GM12875 (cell line): ENCODE measurements at regions not wholly inside any gene's neighbourhood (a gene's known extent, or its start where the extent isn't known, plus 50 kb on each side); places are given as distances from the start of the nearest gene placed in this dataset.

Source experiments
- H3K4me3 ChIP-seq: one replicate; pipeline ENCODE4 v1.5.1; 2011; ENCODE audit warnings: low read depth, low read length, control low read depth
- TF ChIP-seq, protein P1 (sequence below): IDR thresholded peaks from 2 replicates; pipeline ENCODE4 v1.5.1; 2011; ENCODE audit warnings: low read depth, mild to moderate bottlenecking, control low read depth, inconsistent platforms, low read length, moderate library complexity, borderline replicate concordance; ENCODE audit not compliant: insufficient read depth

GRCh38 chr1:22196041-22196440 lies 53.1 kb upstream of the WNT4 start:
- no peak overlapping the region for H3K4me3 ChIP-seq
- TF ChIP-seq, protein P1, sequence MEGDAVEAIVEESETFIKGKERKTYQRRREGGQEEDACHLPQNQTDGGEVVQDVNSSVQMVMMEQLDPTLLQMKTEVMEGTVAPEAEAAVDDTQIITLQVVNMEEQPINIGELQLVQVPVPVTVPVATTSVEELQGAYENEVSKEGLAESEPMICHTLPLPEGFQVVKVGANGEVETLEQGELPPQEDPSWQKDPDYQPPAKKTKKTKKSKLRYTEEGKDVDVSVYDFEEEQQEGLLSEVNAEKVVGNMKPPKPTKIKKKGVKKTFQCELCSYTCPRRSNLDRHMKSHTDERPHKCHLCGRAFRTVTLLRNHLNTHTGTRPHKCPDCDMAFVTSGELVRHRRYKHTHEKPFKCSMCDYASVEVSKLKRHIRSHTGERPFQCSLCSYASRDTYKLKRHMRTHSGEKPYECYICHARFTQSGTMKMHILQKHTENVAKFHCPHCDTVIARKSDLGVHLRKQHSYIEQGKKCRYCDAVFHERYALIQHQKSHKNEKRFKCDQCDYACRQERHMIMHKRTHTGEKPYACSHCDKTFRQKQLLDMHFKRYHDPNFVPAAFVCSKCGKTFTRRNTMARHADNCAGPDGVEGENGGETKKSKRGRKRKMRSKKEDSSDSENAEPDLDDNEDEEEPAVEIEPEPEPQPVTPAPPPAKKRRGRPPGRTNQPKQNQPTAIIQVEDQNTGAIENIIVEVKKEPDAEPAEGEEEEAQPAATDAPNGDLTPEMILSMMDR, result no peak

DNA sequence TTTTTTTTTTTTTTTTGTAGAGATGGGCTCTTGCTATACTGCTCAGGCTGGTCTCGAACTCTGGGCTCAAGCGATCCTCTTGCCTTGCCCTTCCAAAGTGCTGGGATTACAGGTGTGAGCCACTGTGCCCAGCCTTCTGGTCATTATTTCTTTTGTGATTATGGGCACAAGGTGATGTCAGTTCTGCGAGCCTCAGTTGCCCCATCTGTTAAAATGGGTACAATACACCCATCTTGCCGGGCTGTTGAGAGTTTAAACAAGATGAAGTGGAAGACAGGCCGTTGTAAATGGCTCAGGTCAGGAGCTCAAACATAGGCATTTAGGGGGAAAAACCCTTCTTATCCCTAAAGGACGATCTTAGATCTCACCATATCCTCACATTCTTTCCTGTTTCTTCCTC lies 53.7 kb upstream of the WNT4 start:
- no peak overlapping the region for H3K4me3 ChIP-seq

GRCh38 chr1:22197644-22198043 lies 54.7 kb upstream of the WNT4 start:
- TF ChIP-seq, protein P1, result no peak
- H3K4me3 ChIP-seq, result no peak overlapping the region

More for the DNA sequence above, 53.7 kb upstream of the WNT4 start:
- TF ChIP-seq, protein P1, result no peak

- TF ChIP-seq, protein P1, result no peak
- no peak overlapping the region for H3K4me3 ChIP-seq
Measured at GRCh38 chr1:22201023-22201422, 58.1 kb upstream of the WNT4 start.

- TF ChIP-seq, protein P1, result no peak
Measured at GRCh38 chr1:22203335-22203734, 60.4 kb upstream of the WNT4 start.

GRCh38 chr1:22204057-22204840 lies 61.4 kb upstream of the WNT4 start:
- no peak overlapping the region for H3K4me3 ChIP-seq
- TF ChIP-seq, protein P1, result no peak

More at GRCh38 chr1:22203335-22203734, 60.4 kb upstream of the WNT4 start:
- no peak overlapping the region for H3K4me3 ChIP-seq
